Trophoblast cell (in vitro differentiated cells and primary cell): ENCODE measurements at regions not wholly inside any gene's neighbourhood (a gene's known extent, or its start where the extent isn't known, plus 50 kb on each side); places are given as distances from the start of the nearest gene placed in this dataset.
"Not testable (repeated sequence)": the region's sequence is repeated elsewhere in the genome, so short reads cannot be mapped to it uniquely, and the experiment has no call there.

Experiments used
- DNase-seq, 2 donors: peaks; one replicate each; pipeline ENCODE4 v3.0.0-alpha.2; 2016
- H2AFZ ChIP-seq: 2 replicates; pipeline ENCODE4 v1.6.1; 2013; ENCODE audit warnings: low read length, moderate library complexity, mild to moderate bottlenecking; ENCODE audit not compliant: insufficient read depth, poor library complexity
- H2AK5ac ChIP-seq: 2 replicates; pipeline ENCODE4 v1.6.1; 2013; ENCODE audit warnings: mild to moderate bottlenecking, low read length
- H2BK120ac ChIP-seq: 2 replicates; pipeline ENCODE4 v1.6.1; 2013; ENCODE audit warnings: low read length, mild to moderate bottlenecking, moderate library complexity; ENCODE audit not compliant: insufficient read depth, poor library complexity
- H2BK12ac ChIP-seq: 2 replicates; pipeline ENCODE4 v1.6.1; 2013; ENCODE audit warnings: mild to moderate bottlenecking, low read length, moderate library complexity
- H2BK5ac ChIP-seq: 2 replicates; pipeline ENCODE4 v1.6.1; 2013; ENCODE audit warnings: low read length, low read depth, moderate library complexity, mild to moderate bottlenecking; ENCODE audit not compliant: poor library complexity
- H3K14ac ChIP-seq: 2 replicates; pipeline ENCODE4 v1.6.1; 2013; ENCODE audit warnings: mild to moderate bottlenecking, low read length
- H3K18ac ChIP-seq: 2 replicates; pipeline ENCODE4 v1.6.1; 2013; ENCODE audit warnings: mild to moderate bottlenecking, low read length
- H3K23ac ChIP-seq: 2 replicates; pipeline ENCODE4 v1.6.1; 2013; ENCODE audit warnings: low read length
- H3K27ac ChIP-seq: 2 replicates; pipeline ENCODE4 v1.5.1; 2013; ENCODE audit warnings: low read depth, mild to moderate bottlenecking, inconsistent platforms, low read length, moderate library complexity
- H3K27me3 ChIP-seq: 2 replicates; pipeline ENCODE4 v1.6.1; 2013; ENCODE audit warnings: inconsistent platforms, mild to moderate bottlenecking, low read length, moderate library complexity; ENCODE audit not compliant: insufficient read depth
- H3K36me3 ChIP-seq, 2 experiments: 1 replicate in 1 of 2; 2 replicates in 1 of 2; pipeline ENCODE4 v1.6.1; 2013; ENCODE audit warnings: low read length in 2 of 2, mild to moderate bottlenecking in 2 of 2, moderate library complexity in 1 of 2; ENCODE audit not compliant: insufficient read depth in 2 of 2, control insufficient read depth in 1 of 2
- H3K4ac ChIP-seq: 2 replicates; pipeline ENCODE4 v1.6.1; 2013; ENCODE audit warnings: low read depth, mild to moderate bottlenecking, low read length, moderate library complexity
- H3K4me1 ChIP-seq, 2 experiments: 1 replicate in 1 of 2; 2 replicates in 1 of 2; pipeline ENCODE4 v1.6.1; 2013; ENCODE audit warnings: low read length in 2 of 2, mild to moderate bottlenecking in 2 of 2, moderate library complexity in 1 of 2; ENCODE audit not compliant: insufficient read depth in 2 of 2, control insufficient read depth in 1 of 2
- H3K4me2 ChIP-seq: 2 replicates; pipeline ENCODE4 v1.6.1; 2013; ENCODE audit warnings: inconsistent platforms, mild to moderate bottlenecking, low read length, moderate library complexity
- H3K4me3 ChIP-seq: 2 replicates; pipeline ENCODE4 v1.5.1; 2013; ENCODE audit warnings: mild to moderate bottlenecking, low read depth, low read length, inconsistent platforms
- H3K79me1 ChIP-seq: one replicate; pipeline ENCODE4 v1.6.1; 2013; ENCODE audit warnings: low read length
- H3K79me2 ChIP-seq: 2 replicates; pipeline ENCODE4 v1.6.1; 2013; ENCODE audit warnings: low read length, mild to moderate bottlenecking; ENCODE audit not compliant: control insufficient read depth, insufficient read depth, poor library complexity
- H3K9ac ChIP-seq: 2 replicates; pipeline ENCODE4 v1.6.1; 2013; ENCODE audit warnings: mild to moderate bottlenecking, low read length
- H3K9me3 ChIP-seq: 2 replicates; pipeline ENCODE4 v1.6.1; 2013; ENCODE audit warnings: low read depth, mild to moderate bottlenecking, control low read depth, inconsistent platforms, low read length; ENCODE audit not compliant: insufficient read depth
- H4K12ac ChIP-seq: 2 replicates; pipeline ENCODE4 v1.6.1; 2013; ENCODE audit warnings: low read depth, mild to moderate bottlenecking, low read length, moderate library complexity
- H4K8ac ChIP-seq: 2 replicates; pipeline ENCODE4 v1.6.1; 2013; ENCODE audit warnings: low read depth, mild to moderate bottlenecking, low read length, moderate library complexity
- H4K91ac ChIP-seq: one replicate; pipeline ENCODE4 v1.6.1; 2013; ENCODE audit warnings: low read depth, mild to moderate bottlenecking, low read length, moderate library complexity
- WGBS: extraction: QIAGEN DNeasy Blood & Tissue Kit; methylation state at CpG from one replicate; pipeline ENCODE4 v1.1.7; 2013; ENCODE audit warnings: missing lambda C conversion rate; ENCODE audit not compliant: insufficient read length, insufficient coverage; ENCODE audit errors: extremely low coverage; 5-methylcytosine and 5-hydroxymethylcytosine counted together

DNA sequence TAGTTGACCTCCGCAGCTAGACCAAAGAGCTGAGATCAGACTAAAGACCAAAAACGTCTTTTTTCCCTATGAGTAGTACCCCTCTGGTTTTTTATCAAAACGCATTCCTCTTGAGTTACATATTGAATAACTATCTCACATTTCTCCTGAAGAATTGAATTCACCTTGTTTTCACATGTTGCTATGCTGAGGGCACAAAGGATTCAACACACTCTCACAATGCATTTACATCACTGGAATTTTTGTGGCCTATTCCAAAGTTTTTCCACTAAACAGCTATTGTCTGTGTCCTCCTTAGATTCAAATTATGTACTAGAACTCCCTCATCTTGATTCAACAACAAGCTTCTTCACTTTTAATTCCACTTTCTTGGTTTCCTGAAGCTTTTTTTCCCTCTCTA lies 112.5 kb downstream of the RSL24D1 start:
- WGBS, result no CpG with 5 or more reads among the region's 3 CpGs
- no peaks in the 10 kb centered on the region for H3K9me3 ChIP-seq
- H4K91ac ChIP-seq, result no peak overlapping the region
- no peak overlapping the region for H2BK120ac ChIP-seq
- no peak overlapping the region for H3K4ac ChIP-seq
- H3K79me2 ChIP-seq, result no peaks in the 10 kb centered on the region
- H2BK12ac ChIP-seq, result no peak overlapping the region
- no peaks in the 10 kb centered on the region for H3K79me1 ChIP-seq
- no peak overlapping the region for H3K9ac ChIP-seq
- H3K4me2 ChIP-seq, result no peak overlapping the region
- peak in 1 of 2 donors; percentile 52 for DNase-seq
- no peak overlapping the region for H3K27ac ChIP-seq
- no peak overlapping the region for H3K18ac ChIP-seq
- no peaks in the 10 kb centered on the region for H3K36me3 ChIP-seq
- no peak overlapping the region for H3K23ac ChIP-seq
- H2AFZ ChIP-seq, result no peak overlapping the region
- no peak overlapping the region for H4K8ac ChIP-seq
- no peaks in the 10 kb centered on the region for H3K4me1 ChIP-seq
- H2AK5ac ChIP-seq, result no peak overlapping the region
- H3K14ac ChIP-seq, result no peak overlapping the region
- no peaks in the 10 kb centered on the region for H3K27me3 ChIP-seq
- no peak overlapping the region for H3K4me3 ChIP-seq
- no peak overlapping the region for H2BK5ac ChIP-seq
- H4K12ac ChIP-seq, result no peak overlapping the region

DNA sequence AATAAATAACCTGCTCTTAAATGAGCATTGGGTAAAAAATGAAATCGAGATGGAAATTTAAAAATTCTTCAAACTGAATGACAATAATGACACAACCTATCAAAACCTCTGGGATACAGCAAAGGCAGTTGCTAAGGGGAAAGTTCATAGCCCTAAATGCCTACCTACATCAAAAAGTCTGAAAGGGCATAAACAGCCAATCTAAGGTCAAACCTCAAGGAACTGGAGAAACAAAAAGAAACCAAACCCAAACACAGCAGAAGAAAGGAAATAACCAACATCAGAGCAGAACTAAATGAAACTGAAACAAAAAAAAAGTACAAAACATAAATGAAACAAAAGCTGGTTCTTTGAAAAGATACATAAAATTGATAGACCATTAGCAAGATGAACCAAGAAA lies 119.7 kb downstream of the RSL24D1 start:
- not testable (repeated sequence) for H4K12ac ChIP-seq, H3K4ac ChIP-seq, H2BK5ac ChIP-seq, H3K9ac ChIP-seq, H3K23ac ChIP-seq, H2AFZ ChIP-seq, H3K4me3 ChIP-seq, H3K79me1 ChIP-seq, H3K18ac ChIP-seq, H4K8ac ChIP-seq, H3K14ac ChIP-seq, H3K79me2 ChIP-seq, H2BK12ac ChIP-seq, DNase-seq, H3K4me1 ChIP-seq, H2AK5ac ChIP-seq, H3K4me2 ChIP-seq, H3K9me3 ChIP-seq, H3K27ac ChIP-seq, H3K36me3 ChIP-seq, H4K91ac ChIP-seq, H3K27me3 ChIP-seq, H2BK120ac ChIP-seq
- no CpG with 5 or more reads among the region's 1 CpG for WGBS

DNA sequence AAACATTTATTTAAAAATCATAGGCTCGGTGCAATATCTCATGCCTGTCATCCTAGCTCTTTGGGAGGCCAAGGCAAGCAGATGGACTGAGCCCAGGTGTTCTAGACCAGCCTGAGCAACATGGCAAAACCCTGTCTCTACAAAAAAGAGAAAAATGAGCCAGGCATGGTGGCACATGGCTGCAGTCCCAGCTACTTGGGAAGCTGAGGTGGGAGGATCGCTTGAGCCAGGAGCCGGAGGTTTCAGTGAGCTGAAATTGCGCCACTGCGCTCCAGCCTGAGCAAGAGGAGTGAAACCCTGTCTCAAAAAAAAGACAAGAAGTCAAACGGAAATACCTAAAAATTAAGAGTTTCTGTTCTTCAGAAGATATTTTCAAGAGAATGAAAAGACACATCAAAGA lies 122.3 kb downstream of the RSL24D1 start:
- H3K18ac ChIP-seq, result no peak overlapping the region
- no peak overlapping the region for H2BK5ac ChIP-seq
- DNase-seq, result no peak
- H3K4me2 ChIP-seq, result no peak overlapping the region
- no peak overlapping the region for H4K12ac ChIP-seq
- no CpG with 5 or more reads among the region's 6 CpGs for WGBS
- no peak overlapping the region for H2BK12ac ChIP-seq
- H3K4me3 ChIP-seq, result no peak overlapping the region
- no peaks in the 10 kb centered on the region for H3K27me3 ChIP-seq
- H3K27ac ChIP-seq, result no peak overlapping the region
- H3K79me1 ChIP-seq, result no peaks in the 10 kb centered on the region
- no peak overlapping the region for H3K9ac ChIP-seq
- H3K23ac ChIP-seq, result no peak overlapping the region
- H3K79me2 ChIP-seq, result no peaks in the 10 kb centered on the region
- no peaks in the 10 kb centered on the region for H3K9me3 ChIP-seq
- no peak overlapping the region for H2AFZ ChIP-seq
- H4K8ac ChIP-seq, result no peak overlapping the region
- H3K14ac ChIP-seq, result no peak overlapping the region
- H3K4ac ChIP-seq, result no peak overlapping the region
- no peak overlapping the region for H4K91ac ChIP-seq
- no peaks in the 10 kb centered on the region for H3K4me1 ChIP-seq
- H2AK5ac ChIP-seq, result no peak overlapping the region
- no peak overlapping the region for H2BK120ac ChIP-seq
- no peaks in the 10 kb centered on the region for H3K36me3 ChIP-seq

DNA sequence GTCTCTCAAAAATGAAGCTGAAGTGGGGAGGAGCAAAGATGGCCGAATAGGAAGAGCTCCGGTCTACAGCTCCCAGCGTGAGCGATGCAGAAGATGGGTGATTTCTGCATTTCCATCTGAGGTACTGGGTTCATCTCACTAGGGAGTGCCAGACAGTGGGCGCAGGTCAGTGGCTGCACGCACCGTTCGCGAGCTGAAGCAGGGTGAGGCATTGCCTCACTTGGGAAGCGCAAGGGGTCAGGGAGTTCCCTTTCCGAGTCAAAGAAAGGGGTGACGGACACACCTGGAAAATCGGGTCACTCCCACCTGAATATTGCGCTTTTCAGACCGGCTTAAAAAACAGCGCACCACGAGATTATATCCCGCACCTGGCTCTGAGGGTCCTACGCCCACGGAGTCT lies 132.8 kb downstream of the RSL24D1 start:
- H4K91ac ChIP-seq, H4K8ac ChIP-seq, DNase-seq, H3K14ac ChIP-seq, H4K12ac ChIP-seq, H3K79me1 ChIP-seq, H2AK5ac ChIP-seq, H3K9me3 ChIP-seq, H2BK5ac ChIP-seq, H3K9ac ChIP-seq, H3K27ac ChIP-seq, H3K23ac ChIP-seq, H3K27me3 ChIP-seq, H3K4me1 ChIP-seq, H3K79me2 ChIP-seq, H3K4me3 ChIP-seq, H2BK12ac ChIP-seq, H3K4me2 ChIP-seq, H3K18ac ChIP-seq, H3K36me3 ChIP-seq, H3K4ac ChIP-seq, H2BK120ac ChIP-seq, H2AFZ ChIP-seq: not testable (repeated sequence)
- WGBS, result no CpG with 5 or more reads among the region's 20 CpGs
